ENCODE measurements at regions not wholly inside any gene's neighbourhood (a gene's known extent, or its start where the extent isn't known, plus 50 kb on each side); places are given as distances from the start of the nearest gene placed in this dataset.

DNA sequence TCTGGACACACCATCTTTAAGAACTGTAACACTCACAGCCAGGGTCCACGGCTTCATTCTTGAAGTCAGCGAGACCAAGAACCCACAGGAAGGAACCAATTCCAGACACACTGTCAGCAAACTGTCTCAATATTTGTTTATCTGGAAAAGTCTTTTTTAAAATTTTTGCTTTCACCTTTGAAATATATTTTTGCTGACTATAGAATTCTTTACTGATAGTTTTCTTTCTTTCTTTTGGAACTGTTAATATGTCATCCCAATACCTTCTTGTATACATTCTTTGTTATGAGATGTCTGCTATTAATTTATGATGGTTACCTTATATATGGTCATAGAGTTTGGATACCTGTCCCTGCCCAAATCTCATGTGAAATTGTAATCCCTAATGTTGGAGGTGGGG, 145.1 kb upstream of the IRX4 start:
- TF ChIP-seq EZH2 (optimal IDR thresholded peaks at IDR 0.05; ENCODE audit: low read depth, low read length) = no peak
- TF ChIP-seq, protein P1, sequence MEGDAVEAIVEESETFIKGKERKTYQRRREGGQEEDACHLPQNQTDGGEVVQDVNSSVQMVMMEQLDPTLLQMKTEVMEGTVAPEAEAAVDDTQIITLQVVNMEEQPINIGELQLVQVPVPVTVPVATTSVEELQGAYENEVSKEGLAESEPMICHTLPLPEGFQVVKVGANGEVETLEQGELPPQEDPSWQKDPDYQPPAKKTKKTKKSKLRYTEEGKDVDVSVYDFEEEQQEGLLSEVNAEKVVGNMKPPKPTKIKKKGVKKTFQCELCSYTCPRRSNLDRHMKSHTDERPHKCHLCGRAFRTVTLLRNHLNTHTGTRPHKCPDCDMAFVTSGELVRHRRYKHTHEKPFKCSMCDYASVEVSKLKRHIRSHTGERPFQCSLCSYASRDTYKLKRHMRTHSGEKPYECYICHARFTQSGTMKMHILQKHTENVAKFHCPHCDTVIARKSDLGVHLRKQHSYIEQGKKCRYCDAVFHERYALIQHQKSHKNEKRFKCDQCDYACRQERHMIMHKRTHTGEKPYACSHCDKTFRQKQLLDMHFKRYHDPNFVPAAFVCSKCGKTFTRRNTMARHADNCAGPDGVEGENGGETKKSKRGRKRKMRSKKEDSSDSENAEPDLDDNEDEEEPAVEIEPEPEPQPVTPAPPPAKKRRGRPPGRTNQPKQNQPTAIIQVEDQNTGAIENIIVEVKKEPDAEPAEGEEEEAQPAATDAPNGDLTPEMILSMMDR (IDR thresholded peaks at IDR 0.05; ENCODE audit: low read length) = no peak
- no peak for TF ChIP-seq EZH2phosphoT487 (IDR thresholded peaks at IDR 0.05; ENCODE audit: low read length)
